NCI-H1092 (cell line): ENCODE measurements at regions not wholly inside any gene's neighbourhood (a gene's known extent, or its start where the extent isn't known, plus 50 kb on each side); places are given as distances from the start of the nearest gene placed in this dataset.

Source experiments
- DNase-seq: peaks from one replicate; lab custom pipeline; 2025; lab: John Stamatoyannopoulos, UW

GRCh38 chr14:58697930-58698642, 60.3 kb downstream of the DACT1 start:
- peak; percentile 57 for DNase-seq

- no peak for DNase-seq
Measured at GRCh38 chr14:58699681-58700205, 62.0 kb downstream of the DACT1 start.

GRCh38 chr14:58701156-58701555, 63.4 kb downstream of the DACT1 start:
- DNase-seq: no peak

- DNase-seq: no peak
Measured at GRCh38 chr14:58701604-58702003, 63.8 kb downstream of the DACT1 start.

- DNase-seq: no peak
Measured at GRCh38 chr14:58702441-58703160, 64.8 kb downstream of the DACT1 start.

- no peak for DNase-seq
Measured at GRCh38 chr14:58703161-58703506, 65.4 kb downstream of the DACT1 start.

- no peak for DNase-seq
Measured at GRCh38 chr14:58705066-58705465, 67.3 kb downstream of the DACT1 start.

- DNase-seq: no peak
Measured at GRCh38 chr14:58707949-58708348, 70.2 kb downstream of the DACT1 start.

- DNase-seq: no peak
Measured at GRCh38 chr14:58709949-58710348, 72.2 kb downstream of the DACT1 start.

GRCh38 chr14:58711382-58711781, 73.6 kb downstream of the DACT1 start:
- DNase-seq: no peak

GRCh38 chr14:58712357-58712756, 74.6 kb downstream of the DACT1 start:
- DNase-seq: no peak

GRCh38 chr14:58713677-58714076, 75.9 kb downstream of the DACT1 start:
- DNase-seq: no peak

GRCh38 chr14:58716706-58717105, 78.9 kb downstream of the DACT1 start:
- no peak for DNase-seq

- DNase-seq: no peak
Measured at GRCh38 chr14:58717211-58717610, 79.4 kb downstream of the DACT1 start.

GRCh38 chr14:58717813-58718212, 80.1 kb downstream of the DACT1 start:
- no peak for DNase-seq

- DNase-seq: no peak
Measured at GRCh38 chr14:58718226-58719205, 80.8 kb downstream of the DACT1 start.

- DNase-seq: no peak
Measured at GRCh38 chr14:58721723-58722122, 84.0 kb downstream of the DACT1 start.

- DNase-seq: no peak
Measured at GRCh38 chr14:58722441-58722840, 84.7 kb downstream of the DACT1 start.

GRCh38 chr14:58724206-58724605, 86.4 kb downstream of the DACT1 start:
- no peak for DNase-seq

- DNase-seq: no peak
Measured at GRCh38 chr14:58724702-58725101, 86.9 kb downstream of the DACT1 start.

GRCh38 chr14:58725226-58725625, 87.5 kb downstream of the DACT1 start:
- DNase-seq: no peak

GRCh38 chr14:58725871-58726270, 88.1 kb downstream of the DACT1 start:
- no peak for DNase-seq
